ENCODE measurements at regions not wholly inside any gene's neighbourhood (a gene's known extent, or its start where the extent isn't known, plus 50 kb on each side); places are given as distances from the start of the nearest gene placed in this dataset.

DNA sequence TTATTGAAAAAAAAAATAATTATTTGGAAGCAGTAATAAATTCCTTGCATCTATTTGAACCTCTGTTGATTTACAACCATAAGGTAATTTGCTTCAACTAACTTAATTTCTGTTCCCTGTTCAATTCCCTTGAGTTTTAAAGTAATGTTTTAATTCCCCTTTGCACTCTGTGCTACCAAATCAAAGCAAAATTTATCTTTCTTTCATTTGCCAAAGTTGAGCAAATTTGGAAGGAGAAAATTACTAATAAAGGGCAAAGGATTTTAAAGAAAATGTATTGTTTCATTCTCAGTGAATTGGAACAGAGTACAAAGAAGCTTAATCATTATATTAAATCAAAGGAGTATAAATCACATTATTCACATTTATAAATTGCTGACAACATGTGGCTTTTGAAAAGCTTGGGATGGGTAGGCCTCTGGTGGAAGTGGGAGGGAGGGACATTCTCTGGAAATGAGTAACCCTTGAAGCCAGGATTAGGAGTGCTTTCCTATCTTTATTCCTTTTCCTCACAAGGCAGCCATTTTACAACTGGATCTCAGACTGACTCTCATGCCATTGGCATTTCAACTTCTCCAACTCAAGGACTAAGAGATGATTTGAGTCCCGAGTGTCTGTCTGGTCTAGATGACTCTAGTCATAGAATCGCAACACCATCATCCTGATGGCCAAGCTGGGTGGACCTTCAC lies 331.6 kb upstream of the DUSP10 start:
- no peak for DNase-seq
- Histone ChIP-seq H3K4me3 (ENCODE audit: insufficient read depth, low read depth, low read length, poor library complexity, severe bottlenecking) (no peak overlapping the region), H3K36me3 (ENCODE audit: control insufficient read depth, insufficient read depth, low read length) (no peaks in the 10 kb centered on the region), H3K27ac (ENCODE audit: insufficient read depth, low read length, poor library complexity, severe bottlenecking) (no peak overlapping the region), H3K27me3 (replicated peaks; ENCODE audit: control insufficient read depth, insufficient read depth, low read length, poor library complexity, severe bottlenecking) (no peaks in the 10 kb centered on the region), H3K9me3 (ENCODE audit: control insufficient read depth, low read length) (no peaks in the 10 kb centered on the region), H3K4me1 (ENCODE audit: control insufficient read depth, insufficient read depth, low read length, poor library complexity, severe bottlenecking) (no peaks in the 10 kb centered on the region)

- H3K4me1 ChIP-seq (ENCODE audit: control insufficient read depth, insufficient read depth, low read length, poor library complexity, severe bottlenecking) = no peaks in the 10 kb centered on the region
- H3K9me3 ChIP-seq (ENCODE audit: control insufficient read depth, low read length) = no peaks in the 10 kb centered on the region
- no peaks in the 10 kb centered on the region for H3K36me3 ChIP-seq (ENCODE audit: control insufficient read depth, insufficient read depth, low read length)
- no peak overlapping the region for H3K27ac ChIP-seq (ENCODE audit: insufficient read depth, low read length, poor library complexity, severe bottlenecking)
- no peak overlapping the region for H3K4me3 ChIP-seq (ENCODE audit: insufficient read depth, low read depth, low read length, poor library complexity, severe bottlenecking)
- DNase-seq = no peak
- H3K27me3 ChIP-seq (replicated peaks; ENCODE audit: control insufficient read depth, insufficient read depth, low read length, poor library complexity, severe bottlenecking) = no peaks in the 10 kb centered on the region
Observed at GRCh38 chr1:222071387-222071786, 329.5 kb upstream of the DUSP10 start.

GRCh38 chr1:222068937-222069336 lies 327.0 kb upstream of the DUSP10 start:
- no peaks in the 10 kb centered on the region for H3K36me3 ChIP-seq (ENCODE audit: control insufficient read depth, insufficient read depth, low read length)
- no peak for DNase-seq
- H3K27me3 ChIP-seq (replicated peaks; ENCODE audit: control insufficient read depth, insufficient read depth, low read length, poor library complexity, severe bottlenecking) = no peaks in the 10 kb centered on the region
- no peaks in the 10 kb centered on the region for H3K9me3 ChIP-seq (ENCODE audit: control insufficient read depth, low read length)
- no peaks in the 10 kb centered on the region for H3K4me1 ChIP-seq (ENCODE audit: control insufficient read depth, insufficient read depth, low read length, poor library complexity, severe bottlenecking)
- no peak overlapping the region for H3K27ac ChIP-seq (ENCODE audit: insufficient read depth, low read length, poor library complexity, severe bottlenecking)
- H3K4me3 ChIP-seq (ENCODE audit: insufficient read depth, low read depth, low read length, poor library complexity, severe bottlenecking) = no peak overlapping the region

- Histone ChIP-seq H3K9me3 (ENCODE audit: control insufficient read depth, low read length) (no peaks in the 10 kb centered on the region), H3K36me3 (ENCODE audit: control insufficient read depth, insufficient read depth, low read length) (no peaks in the 10 kb centered on the region), H3K27me3 (replicated peaks; ENCODE audit: control insufficient read depth, insufficient read depth, low read length, poor library complexity, severe bottlenecking) (no peaks in the 10 kb centered on the region), H3K27ac (ENCODE audit: insufficient read depth, low read length, poor library complexity, severe bottlenecking) (no peak overlapping the region), H3K4me1 (ENCODE audit: control insufficient read depth, insufficient read depth, low read length, poor library complexity, severe bottlenecking) (no peaks in the 10 kb centered on the region), H3K4me3 (ENCODE audit: insufficient read depth, low read depth, low read length, poor library complexity, severe bottlenecking) (no peak overlapping the region)
- no peak for DNase-seq
Observed at GRCh38 chr1:222068101-222068500, 326.2 kb upstream of the DUSP10 start.

- Histone ChIP-seq H3K27ac (ENCODE audit: insufficient read depth, low read length, poor library complexity, severe bottlenecking) (no peak overlapping the region), H3K4me3 (ENCODE audit: insufficient read depth, low read depth, low read length, poor library complexity, severe bottlenecking) (no peak overlapping the region), H3K36me3 (ENCODE audit: control insufficient read depth, insufficient read depth, low read length) (no peaks in the 10 kb centered on the region), H3K4me1 (ENCODE audit: control insufficient read depth, insufficient read depth, low read length, poor library complexity, severe bottlenecking) (no peaks in the 10 kb centered on the region), H3K9me3 (ENCODE audit: control insufficient read depth, low read length) (no peaks in the 10 kb centered on the region), H3K27me3 (replicated peaks; ENCODE audit: control insufficient read depth, insufficient read depth, low read length, poor library complexity, severe bottlenecking) (no peaks in the 10 kb centered on the region)
- no peak for DNase-seq
Observed at GRCh38 chr1:222066539-222066938, 324.6 kb upstream of the DUSP10 start.

- no peaks in the 10 kb centered on the region for H3K36me3 ChIP-seq (ENCODE audit: control insufficient read depth, insufficient read depth, low read length)
- no peaks in the 10 kb centered on the region for H3K27me3 ChIP-seq (replicated peaks; ENCODE audit: control insufficient read depth, insufficient read depth, low read length, poor library complexity, severe bottlenecking)
- no peak overlapping the region for H3K27ac ChIP-seq (ENCODE audit: insufficient read depth, low read length, poor library complexity, severe bottlenecking)
- H3K4me3 ChIP-seq (ENCODE audit: insufficient read depth, low read depth, low read length, poor library complexity, severe bottlenecking) = no peak overlapping the region
- no peaks in the 10 kb centered on the region for H3K4me1 ChIP-seq (ENCODE audit: control insufficient read depth, insufficient read depth, low read length, poor library complexity, severe bottlenecking)
- DNase-seq = no peak
- H3K9me3 ChIP-seq (ENCODE audit: control insufficient read depth, low read length) = no peaks in the 10 kb centered on the region
Observed at GRCh38 chr1:222065234-222065633, 323.3 kb upstream of the DUSP10 start.

- Histone ChIP-seq H3K27me3 (replicated peaks; ENCODE audit: control insufficient read depth, insufficient read depth, low read length, poor library complexity, severe bottlenecking) (no peaks in the 10 kb centered on the region), H3K36me3 (ENCODE audit: control insufficient read depth, insufficient read depth, low read length) (no peaks in the 10 kb centered on the region), H3K4me3 (ENCODE audit: insufficient read depth, low read depth, low read length, poor library complexity, severe bottlenecking) (no peak overlapping the region), H3K27ac (ENCODE audit: insufficient read depth, low read length, poor library complexity, severe bottlenecking) (no peak overlapping the region), H3K4me1 (ENCODE audit: control insufficient read depth, insufficient read depth, low read length, poor library complexity, severe bottlenecking) (no peaks in the 10 kb centered on the region), H3K9me3 (ENCODE audit: control insufficient read depth, low read length) (no peaks in the 10 kb centered on the region)
- no peak for DNase-seq
Observed at GRCh38 chr1:222064388-222065211, 322.7 kb upstream of the DUSP10 start.

DNA sequence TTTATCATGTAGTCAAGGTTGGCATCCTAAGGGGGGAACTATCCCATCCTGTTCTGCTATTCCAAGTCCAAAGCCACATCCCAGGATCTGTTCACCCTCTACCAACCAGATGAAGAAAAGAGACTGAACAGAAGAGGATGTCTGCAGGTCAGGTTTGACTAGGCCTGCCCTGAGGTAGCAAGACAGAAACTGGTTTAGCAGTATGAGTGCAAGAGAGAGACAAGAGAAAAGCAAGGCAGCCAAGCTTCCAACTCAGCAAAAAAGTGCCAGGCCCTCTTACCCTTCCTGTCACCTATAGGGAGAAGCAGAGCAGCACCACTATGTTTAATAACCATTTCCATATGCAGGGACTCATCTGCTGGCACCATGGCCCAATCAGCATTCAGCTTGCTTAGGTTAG lies 320.8 kb upstream of the DUSP10 start:
- H3K27me3 ChIP-seq (replicated peaks; ENCODE audit: control insufficient read depth, insufficient read depth, low read length, poor library complexity, severe bottlenecking) = no peaks in the 10 kb centered on the region
- no peak overlapping the region for H3K27ac ChIP-seq (ENCODE audit: insufficient read depth, low read length, poor library complexity, severe bottlenecking)
- DNase-seq = no peak
- no peaks in the 10 kb centered on the region for H3K9me3 ChIP-seq (ENCODE audit: control insufficient read depth, low read length)
- no peaks in the 10 kb centered on the region for H3K36me3 ChIP-seq (ENCODE audit: control insufficient read depth, insufficient read depth, low read length)
- no peaks in the 10 kb centered on the region for H3K4me1 ChIP-seq (ENCODE audit: control insufficient read depth, insufficient read depth, low read length, poor library complexity, severe bottlenecking)
- no peak overlapping the region for H3K4me3 ChIP-seq (ENCODE audit: insufficient read depth, low read depth, low read length, poor library complexity, severe bottlenecking)

DNA sequence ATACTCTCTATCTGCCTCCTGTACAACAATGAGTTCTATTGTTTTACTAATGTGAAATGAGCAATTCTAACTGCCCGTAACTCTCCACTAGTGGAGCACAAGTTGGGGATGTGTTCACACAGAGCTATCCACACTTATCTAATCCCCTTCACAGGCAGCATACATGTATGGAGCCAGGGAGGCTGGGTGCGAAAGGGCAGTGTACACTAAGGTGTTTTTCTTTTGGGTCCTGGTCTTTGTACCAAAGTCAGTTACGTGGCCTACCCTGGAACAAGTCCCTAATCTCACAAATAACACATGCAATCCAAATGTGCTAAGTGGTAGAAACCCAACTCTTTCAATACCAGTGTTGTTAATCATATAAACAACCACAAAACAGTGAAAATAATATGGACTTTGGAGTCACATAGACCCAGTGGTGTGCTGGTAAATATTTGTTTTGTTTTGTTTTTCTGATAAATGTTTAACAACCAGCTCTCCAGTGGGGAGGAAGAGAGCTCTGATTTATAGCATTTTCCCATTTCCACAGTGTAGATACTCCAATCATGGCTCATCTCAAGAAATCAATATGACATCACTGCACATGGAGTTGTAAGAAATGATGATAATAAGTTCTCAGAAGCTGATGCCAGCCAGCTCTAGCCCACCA lies 319.9 kb upstream of the DUSP10 start:
- no peaks in the 10 kb centered on the region for H3K36me3 ChIP-seq (ENCODE audit: control insufficient read depth, insufficient read depth, low read length)
- H3K27me3 ChIP-seq (replicated peaks; ENCODE audit: control insufficient read depth, insufficient read depth, low read length, poor library complexity, severe bottlenecking) = no peaks in the 10 kb centered on the region
- no peak overlapping the region for H3K27ac ChIP-seq (ENCODE audit: insufficient read depth, low read length, poor library complexity, severe bottlenecking)
- H3K4me1 ChIP-seq (ENCODE audit: control insufficient read depth, insufficient read depth, low read length, poor library complexity, severe bottlenecking) = no peaks in the 10 kb centered on the region
- no peak for DNase-seq
- no peak overlapping the region for H3K4me3 ChIP-seq (ENCODE audit: insufficient read depth, low read depth, low read length, poor library complexity, severe bottlenecking)
- H3K9me3 ChIP-seq (ENCODE audit: control insufficient read depth, low read length) = no peaks in the 10 kb centered on the region
